IMR-90 (cell line): ENCODE measurements at regions not wholly inside any gene's neighbourhood (a gene's known extent, or its start where the extent isn't known, plus 50 kb on each side); places are given as distances from the start of the nearest gene placed in this dataset.

Source experiments
- CTCF ChIP-seq: conservative IDR thresholded peaks from 2 replicates; pipeline ENCODE4 v1.5.1; 2012; ENCODE audit warnings: mild to moderate bottlenecking, low read depth, low read length, improper control_type of control experiment
- POLR2A ChIP-seq: IDR thresholded peaks from 2 replicates; pipeline ENCODE4 v1.6.1; 2012; ENCODE audit warnings: mild to moderate bottlenecking, low read depth, low read length

GRCh38 chr2:146108993-146109392 lies 1589.1 kb upstream of the ZEB2 start:
- TF ChIP-seq POLR2A (no peak), CTCF (no peak)
